Activated CD4-positive, alpha-beta memory T cell treated with anti-CD3 and anti-CD28 coated beads, Interleukin-2, amount 10 ng/mL, durations not matched to agents 7 days and 5 days (primary cell): ENCODE measurements at regions not wholly inside any gene's neighbourhood (a gene's known extent, or its start where the extent isn't known, plus 50 kb on each side); places are given as distances from the start of the nearest gene placed in this dataset.

Source experiments
- CTCF ChIA-PET: fragments of 350-600 bp; sonication (Branson Sonifier 250); formaldehyde crosslinking; loops from one replicate; lab custom pipeline; 2021; ENCODE audit warnings: antibody characterized with exemption, inconsistent platforms; lab: Charles Lee
- POLR2A ChIA-PET: fragments of 350-600 bp; sonication (Branson Sonifier 250); formaldehyde crosslinking; loops from one replicate; lab custom pipeline; 2021; ENCODE audit warnings: antibody characterized with exemption; lab: Charles Lee
- DNase-seq: peaks from one replicate; pipeline ENCODE4 v3.0.0-alpha.2; 2020
- H3K27ac Mint-ChIP-seq: one replicate; pipeline ENCODE4 v1.8.0; 2021; ENCODE audit warnings: mild to moderate bottlenecking, mixed read lengths
- H3K27me3 Mint-ChIP-seq: one replicate; pipeline ENCODE4 v1.8.0; 2021; ENCODE audit warnings: mixed read lengths
- H3K36me3 Mint-ChIP-seq: one replicate; pipeline ENCODE4 v1.8.0; 2021; ENCODE audit warnings: low read depth, mixed read lengths
- H3K4me1 Mint-ChIP-seq: one replicate; pipeline ENCODE4 v1.8.0; 2021; ENCODE audit warnings: mixed read lengths
- H3K4me3 Mint-ChIP-seq: one replicate; pipeline ENCODE4 v1.8.0; 2021; ENCODE audit warnings: mild to moderate bottlenecking, mixed read lengths
- H3K9me3 Mint-ChIP-seq: one replicate; pipeline ENCODE4 v1.8.0; 2021; ENCODE audit warnings: mixed read lengths

- ChIA-PET POLR2A (interaction anchor here (0.9 kb wide), 1 partner anchor 45 kb away, joined by 3 read pairs; no protein-coding TSS in a partner anchor), CTCF (no interaction called here)
- Mint-ChIP-seq H3K27me3 (no peaks in the 10 kb centered on the region), H3K9me3 (peaks cover 2% of the 10 kb centered on the region), H3K27ac (no peak overlapping the region), H3K4me3 (no peak overlapping the region), H3K36me3 (no peaks in the 10 kb centered on the region), H3K4me1 (no peaks in the 10 kb centered on the region)
- no peak for DNase-seq
Observed at GRCh38 chr18:78304192-78305164, 675.1 kb upstream of the SALL3 start.

- POLR2A ChIA-PET, result no interaction called here
- no peak overlapping the region for H3K27ac Mint-ChIP-seq
- no peaks in the 10 kb centered on the region for H3K36me3 Mint-ChIP-seq
- no peak overlapping the region for H3K4me3 Mint-ChIP-seq
- no peaks in the 10 kb centered on the region for H3K4me1 Mint-ChIP-seq
- peaks cover 2% of the 10 kb centered on the region for H3K9me3 Mint-ChIP-seq
- DNase-seq, result no peak
- CTCF ChIA-PET, result no interaction called here
- H3K27me3 Mint-ChIP-seq, result no peaks in the 10 kb centered on the region
Observed at GRCh38 chr18:78305789-78306188, 673.8 kb upstream of the SALL3 start.

DNA sequence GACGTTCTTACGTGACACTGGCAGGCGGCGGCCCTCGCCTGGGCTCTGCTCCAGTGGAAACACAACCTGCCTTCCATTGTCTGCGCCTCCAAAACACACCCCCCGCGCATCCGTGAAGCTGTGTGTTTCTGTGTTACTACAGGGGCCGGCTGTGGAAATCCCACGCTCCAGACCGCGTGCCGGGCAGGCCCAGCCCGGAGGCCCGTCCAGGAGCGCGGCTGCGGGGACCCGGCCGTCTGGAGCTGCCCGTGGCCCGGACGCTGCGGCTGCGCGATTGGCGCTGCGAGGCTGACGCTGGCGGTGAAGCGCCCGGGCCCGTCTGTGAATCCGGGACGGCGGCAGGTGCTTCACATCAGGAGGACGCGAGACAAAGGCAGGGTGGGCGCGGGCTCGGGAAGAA lies 670.3 kb upstream of the SALL3 start:
- Mint-ChIP-seq H3K4me1 (no peaks in the 10 kb centered on the region), H3K27ac (no peak overlapping the region), H3K4me3 (no peak overlapping the region), H3K36me3 (no peaks in the 10 kb centered on the region), H3K27me3 (no peaks in the 10 kb centered on the region), H3K9me3 (peaks cover 14% of the 10 kb centered on the region)
- POLR2A ChIA-PET, result no interaction called here
- CTCF ChIA-PET, result no interaction called here
- no peak for DNase-seq

DNA sequence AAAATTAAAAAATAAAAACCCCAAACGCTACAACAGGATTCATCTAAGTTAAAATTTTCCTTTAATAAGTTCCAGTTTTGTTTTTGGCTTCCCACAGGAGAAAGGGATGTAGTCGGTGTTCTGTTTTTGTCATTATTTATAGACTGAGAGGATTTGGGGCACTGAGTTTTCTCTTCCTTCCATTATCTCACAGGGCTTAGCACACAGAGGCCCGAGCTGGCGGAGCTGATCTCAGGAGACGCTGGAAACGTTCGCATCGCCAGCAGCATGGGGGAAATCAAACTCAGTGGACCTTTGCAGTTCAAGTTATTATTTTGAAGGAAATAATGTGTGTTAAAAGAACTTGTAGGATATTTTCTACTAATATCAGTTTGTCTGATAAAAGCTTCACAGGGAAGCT lies 669.7 kb upstream of the SALL3 start:
- ChIA-PET POLR2A (no interaction called here), CTCF (no interaction called here)
- Mint-ChIP-seq H3K4me1 (no peaks in the 10 kb centered on the region), H3K27me3 (no peaks in the 10 kb centered on the region), H3K9me3 (peaks cover 14% of the 10 kb centered on the region), H3K36me3 (no peaks in the 10 kb centered on the region), H3K4me3 (no peak overlapping the region), H3K27ac (no peak overlapping the region)
- DNase-seq, result no peak

DNA sequence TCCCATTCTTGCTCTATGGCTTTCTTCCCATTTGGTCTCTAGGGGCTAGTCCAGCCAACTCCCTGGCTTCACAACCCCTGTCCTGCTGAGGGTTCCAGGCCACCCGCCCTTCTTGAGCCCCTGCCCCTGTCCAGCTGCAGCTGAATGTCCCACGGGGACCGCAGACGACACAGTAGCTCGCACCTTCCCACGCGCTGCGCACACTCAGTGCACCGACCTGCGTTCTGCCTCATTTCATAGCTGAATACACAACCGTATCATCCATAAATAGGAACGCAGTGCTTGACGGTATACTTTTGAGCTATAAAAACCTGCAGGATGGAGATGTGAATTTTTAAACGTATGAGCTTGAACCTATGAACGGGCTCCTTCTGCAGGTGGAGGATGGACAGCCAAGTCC lies 660.4 kb upstream of the SALL3 start:
- ChIA-PET POLR2A (no interaction called here), CTCF (no interaction called here)
- Mint-ChIP-seq H3K27me3 (no peaks in the 10 kb centered on the region), H3K9me3 (no peaks in the 10 kb centered on the region), H3K4me3 (no peak overlapping the region), H3K4me1 (no peaks in the 10 kb centered on the region), H3K27ac (no peak overlapping the region), H3K36me3 (no peaks in the 10 kb centered on the region)
- no peak for DNase-seq

DNA sequence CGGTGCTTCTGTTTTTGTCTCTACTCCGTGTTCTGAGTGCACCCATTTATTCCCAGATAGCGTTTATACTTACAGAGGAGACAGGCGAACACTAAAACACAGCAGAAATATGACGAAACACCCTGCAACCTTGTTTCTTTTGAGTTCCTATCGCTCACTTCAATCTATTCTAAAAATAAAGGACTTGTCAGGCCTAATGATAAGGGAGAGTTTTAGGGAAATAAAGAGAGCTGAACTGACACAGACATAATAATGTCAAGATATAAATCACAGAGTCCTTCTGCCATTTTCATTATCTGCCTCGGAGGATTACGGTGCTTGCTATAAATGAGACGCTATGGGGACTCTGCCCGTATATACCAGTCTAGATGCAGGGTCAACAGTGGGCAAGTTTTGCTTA lies 659.7 kb upstream of the SALL3 start:
- no peaks in the 10 kb centered on the region for H3K4me1 Mint-ChIP-seq
- no peaks in the 10 kb centered on the region for H3K36me3 Mint-ChIP-seq
- POLR2A ChIA-PET, result no interaction called here
- no peak overlapping the region for H3K4me3 Mint-ChIP-seq
- no peaks in the 10 kb centered on the region for H3K27me3 Mint-ChIP-seq
- CTCF ChIA-PET, result no interaction called here
- H3K27ac Mint-ChIP-seq, result no peak overlapping the region
- no peak for DNase-seq
- no peaks in the 10 kb centered on the region for H3K9me3 Mint-ChIP-seq

GRCh38 chr18:78321402-78321801 lies 658.2 kb upstream of the SALL3 start:
- H3K36me3 Mint-ChIP-seq, result no peaks in the 10 kb centered on the region
- H3K27ac Mint-ChIP-seq, result no peak overlapping the region
- DNase-seq, result no peak
- no peaks in the 10 kb centered on the region for H3K27me3 Mint-ChIP-seq
- ChIA-PET POLR2A (no interaction called here), CTCF (no interaction called here)
- H3K9me3 Mint-ChIP-seq, result peaks cover 3% of the 10 kb centered on the region
- H3K4me1 Mint-ChIP-seq, result no peaks in the 10 kb centered on the region
- no peak overlapping the region for H3K4me3 Mint-ChIP-seq

- ChIA-PET CTCF (no interaction called here), POLR2A (no interaction called here)
- DNase-seq, result no peak
- Mint-ChIP-seq H3K36me3 (no peaks in the 10 kb centered on the region), H3K4me1 (no peaks in the 10 kb centered on the region), H3K9me3 (peaks cover 6% of the 10 kb centered on the region), H3K27me3 (no peaks in the 10 kb centered on the region), H3K4me3 (no peak overlapping the region), H3K27ac (no peak overlapping the region)
Observed at GRCh38 chr18:78323453-78324197, 656.0 kb upstream of the SALL3 start.

DNA sequence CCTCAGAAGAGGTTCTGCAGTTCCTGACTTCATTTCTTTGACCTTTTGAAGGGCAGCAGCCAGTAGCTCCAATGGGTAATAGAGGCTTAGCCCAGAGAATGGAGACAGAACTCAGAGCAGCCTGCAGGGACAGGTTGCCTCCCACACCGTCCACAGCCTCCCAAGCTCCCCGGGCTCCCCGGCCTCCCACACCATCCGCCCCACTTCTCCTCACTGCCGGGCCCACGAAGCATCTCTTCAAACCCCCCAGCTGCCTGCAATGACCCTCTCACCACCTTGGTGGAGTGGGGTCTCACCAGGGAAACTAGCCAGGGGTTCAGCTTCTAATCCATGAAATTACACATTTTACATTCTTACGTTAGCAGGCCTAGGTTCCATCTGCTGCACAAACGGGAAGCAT lies 652.0 kb upstream of the SALL3 start:
- no peak overlapping the region for H3K4me3 Mint-ChIP-seq
- ChIA-PET POLR2A (no interaction called here), CTCF (interaction anchor here (1.0 kb wide), 1 partner anchor 11 kb away, joined by 3 read pairs; no protein-coding TSS in a partner anchor)
- H3K9me3 Mint-ChIP-seq, result peaks cover 6% of the 10 kb centered on the region
- H3K27me3 Mint-ChIP-seq, result no peaks in the 10 kb centered on the region
- H3K27ac Mint-ChIP-seq, result no peak overlapping the region
- no peaks in the 10 kb centered on the region for H3K36me3 Mint-ChIP-seq
- DNase-seq, result no peak
- no peaks in the 10 kb centered on the region for H3K4me1 Mint-ChIP-seq

DNA sequence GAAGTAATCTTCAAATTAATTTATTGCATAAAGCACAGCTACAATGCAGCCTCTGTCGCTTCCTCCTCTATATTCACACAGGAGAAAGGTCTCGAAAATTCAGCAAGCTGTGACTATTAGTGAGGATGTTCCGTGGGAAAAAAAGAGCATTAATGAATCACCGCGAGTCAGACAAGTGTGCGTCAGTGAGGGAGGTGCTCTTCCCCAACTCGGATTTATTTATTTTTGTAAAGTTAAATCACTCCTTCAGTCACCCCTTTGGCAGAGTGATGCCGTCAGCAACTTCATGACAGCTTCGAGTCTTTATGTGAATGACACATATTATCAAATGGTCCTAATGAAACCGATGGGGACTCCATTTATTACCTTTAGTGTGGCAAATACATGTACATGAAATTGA lies 648.9 kb upstream of the SALL3 start:
- no peaks in the 10 kb centered on the region for H3K4me1 Mint-ChIP-seq
- ChIA-PET POLR2A (no interaction called here), CTCF (no interaction called here)
- H3K36me3 Mint-ChIP-seq, result no peaks in the 10 kb centered on the region
- no peak for DNase-seq
- no peak overlapping the region for H3K27ac Mint-ChIP-seq
- peaks cover 6% of the 10 kb centered on the region for H3K9me3 Mint-ChIP-seq
- H3K4me3 Mint-ChIP-seq, result no peak overlapping the region
- H3K27me3 Mint-ChIP-seq, result no peaks in the 10 kb centered on the region

GRCh38 chr18:78352910-78353309 lies 626.7 kb upstream of the SALL3 start:
- no peak for DNase-seq
- ChIA-PET CTCF (no interaction called here), POLR2A (no interaction called here)
- no peak overlapping the region for H3K27ac Mint-ChIP-seq
- no peaks in the 10 kb centered on the region for H3K4me1 Mint-ChIP-seq
- peaks cover 3% of the 10 kb centered on the region for H3K9me3 Mint-ChIP-seq
- no peak overlapping the region for H3K4me3 Mint-ChIP-seq
- no peaks in the 10 kb centered on the region for H3K36me3 Mint-ChIP-seq
- H3K27me3 Mint-ChIP-seq, result no peaks in the 10 kb centered on the region

GRCh38 chr18:78362198-78362597 lies 617.4 kb upstream of the SALL3 start:
- no peak for DNase-seq
- ChIA-PET CTCF (no interaction called here), POLR2A (no interaction called here)
- Mint-ChIP-seq H3K4me1 (no peaks in the 10 kb centered on the region), H3K4me3 (no peak overlapping the region), H3K36me3 (no peaks in the 10 kb centered on the region), H3K27ac (no peak overlapping the region), H3K9me3 (peaks cover 11% of the 10 kb centered on the region), H3K27me3 (no peaks in the 10 kb centered on the region)

GRCh38 chr18:78363556-78364387 lies 615.8 kb upstream of the SALL3 start:
- Mint-ChIP-seq H3K27me3 (no peaks in the 10 kb centered on the region), H3K9me3 (peaks cover 11% of the 10 kb centered on the region), H3K36me3 (no peaks in the 10 kb centered on the region), H3K4me1 (no peaks in the 10 kb centered on the region), H3K4me3 (no peak overlapping the region), H3K27ac (no peak overlapping the region)
- DNase-seq, result no peak
- ChIA-PET CTCF (no interaction called here), POLR2A (no interaction called here)
